ENCODE measurements at regions not wholly inside any gene's neighbourhood (a gene's known extent, or its start where the extent isn't known, plus 50 kb on each side); places are given as distances from the start of the nearest gene placed in this dataset.

- no peak for TF ChIP-seq CEBPB (tag; IDR thresholded peaks at IDR 0.05)
- no peak for TF ChIP-seq CHD2 (IDR thresholded peaks at IDR 0.05; ENCODE audit: low read depth, low read length)
- TF ChIP-seq MNT (conservative IDR thresholded peaks at IDR 0.05): no peak
- no peak for TF ChIP-seq TCF3 (CRISPR knock-in tag; IDR thresholded peaks at IDR 0.05)
- TF ChIP-seq ZNF518B (CRISPR knock-in tag; IDR thresholded peaks at IDR 0.05): no peak
- TF ChIP-seq CTCF (IDR thresholded peaks at IDR 0.05 in 2 of 3, conservative IDR thresholded peaks at IDR 0.05 in 1 of 3; ENCODE audit: insufficient read depth in 2 of 3, low read depth in 1 of 3, low read length in 3 of 3): no peak
- no peak for TF ChIP-seq MAZ (CRISPR knock-in tag; conservative IDR thresholded peaks at IDR 0.05 in 1 of 2, IDR thresholded peaks at IDR 0.05 in 1 of 2)
- no peak for TF ChIP-seq ZBTB17 (CRISPR knock-in tag; IDR thresholded peaks at IDR 0.05)
- TF ChIP-seq NCOA4 (IDR thresholded peaks at IDR 0.05; ENCODE audit: partially characterized antibody): no peak
- no peak for TF ChIP-seq RAD21 (CRISPR knock-in tag; conservative IDR thresholded peaks at IDR 0.05 in 1 of 2, IDR thresholded peaks at IDR 0.05 in 1 of 2)
- no peak for TF ChIP-seq GTF2F1 (IDR thresholded peaks at IDR 0.05; ENCODE audit: low read depth, low read length)
Observed at GRCh38 chr20:51106011-51106410, 83.1 kb upstream of the KCNG1 start.

Data from K562 (cell line).